ENCODE measurements at regions not wholly inside any gene's neighbourhood (a gene's known extent, or its start where the extent isn't known, plus 50 kb on each side); places are given as distances from the start of the nearest gene placed in this dataset.
"Not testable (repeated sequence)": the region's sequence is repeated elsewhere in the genome, so short reads cannot be mapped to it uniquely, and the experiment has no call there.

DNA sequence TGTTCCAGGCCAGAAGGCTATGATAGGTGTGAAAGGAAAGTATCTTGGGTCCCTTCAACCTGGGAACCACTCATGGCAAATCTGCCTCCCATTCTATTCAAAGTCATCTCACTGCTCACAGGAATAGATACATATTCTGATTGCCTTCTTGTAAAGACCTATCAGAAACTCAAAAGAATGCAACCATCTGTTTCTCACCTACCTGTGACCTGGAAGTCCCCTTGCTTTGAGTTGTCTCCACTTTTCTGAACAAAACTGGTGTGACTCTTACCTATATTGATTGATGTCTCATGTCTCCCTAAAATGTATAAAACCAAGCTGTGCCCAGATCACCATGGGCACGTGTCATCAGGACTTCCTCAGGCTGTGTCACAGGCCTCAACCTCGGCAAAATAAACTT is 1149.3 kb downstream of the NSUN3 start:
- no peak for DNase-seq

DNA sequence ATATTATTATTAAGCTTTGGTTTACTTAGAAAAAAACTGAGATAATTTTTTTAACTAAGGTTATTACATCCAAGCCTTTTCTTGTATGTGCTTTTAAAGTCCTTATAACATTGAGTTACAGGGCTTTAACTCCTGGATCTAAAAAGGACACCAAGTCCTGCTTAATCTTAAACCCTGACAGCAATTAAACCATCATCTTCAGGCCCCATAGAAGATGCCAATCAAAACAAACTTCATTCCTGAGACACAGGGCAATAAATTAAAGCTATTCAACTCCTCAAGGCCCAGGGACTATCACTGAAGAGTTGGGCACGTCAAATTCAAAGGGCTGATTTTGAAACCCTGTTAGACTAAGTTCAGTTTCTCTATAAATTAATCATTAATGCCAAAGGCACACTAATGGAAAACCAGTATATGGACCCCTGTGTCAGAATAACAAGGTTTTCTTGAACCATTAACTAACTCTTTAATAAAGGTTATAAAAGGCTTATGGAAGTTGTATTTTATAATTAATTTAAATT is 1152.6 kb downstream of the NSUN3 start:
- no peak for DNase-seq

DNA sequence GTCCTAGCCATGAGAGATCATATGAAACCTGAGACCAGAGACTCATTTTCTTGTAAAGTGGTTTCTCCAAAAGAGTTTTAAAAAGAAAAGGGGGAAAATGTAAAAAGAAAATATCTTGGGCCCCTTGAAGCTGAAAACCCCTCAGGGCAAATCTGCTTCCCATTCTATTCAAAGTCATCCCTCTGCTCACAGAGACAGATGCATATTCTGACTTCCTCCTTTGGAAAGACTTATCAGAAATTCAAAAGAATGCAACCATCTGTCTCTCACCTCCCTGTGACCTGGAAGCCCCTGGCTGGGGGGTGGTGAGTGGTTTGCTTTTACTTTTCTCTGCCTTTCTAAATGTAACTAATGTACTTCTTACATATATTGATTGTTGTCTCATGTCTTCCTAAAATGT is 1154.8 kb downstream of the NSUN3 start:
- DNase-seq, result no peak

DNA sequence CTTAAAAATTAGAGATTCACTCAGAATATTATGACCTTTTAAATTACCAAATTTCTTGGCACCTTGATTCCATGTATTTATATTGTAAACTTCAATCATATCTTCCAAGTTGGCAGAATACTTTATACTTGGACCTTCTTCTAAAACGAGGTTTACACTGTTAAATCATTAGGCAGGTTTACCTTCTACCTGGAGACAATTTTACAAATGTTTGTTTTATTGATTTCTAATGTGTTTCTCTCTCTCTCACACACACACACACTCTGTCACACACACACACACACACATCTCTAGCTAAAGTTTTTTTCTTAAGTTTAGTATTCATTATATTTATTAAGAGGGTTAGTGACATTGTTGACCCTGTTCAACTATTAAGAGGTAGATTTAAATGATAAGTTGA is 1155.6 kb downstream of the NSUN3 start:
- DNase-seq, result no peak

DNA sequence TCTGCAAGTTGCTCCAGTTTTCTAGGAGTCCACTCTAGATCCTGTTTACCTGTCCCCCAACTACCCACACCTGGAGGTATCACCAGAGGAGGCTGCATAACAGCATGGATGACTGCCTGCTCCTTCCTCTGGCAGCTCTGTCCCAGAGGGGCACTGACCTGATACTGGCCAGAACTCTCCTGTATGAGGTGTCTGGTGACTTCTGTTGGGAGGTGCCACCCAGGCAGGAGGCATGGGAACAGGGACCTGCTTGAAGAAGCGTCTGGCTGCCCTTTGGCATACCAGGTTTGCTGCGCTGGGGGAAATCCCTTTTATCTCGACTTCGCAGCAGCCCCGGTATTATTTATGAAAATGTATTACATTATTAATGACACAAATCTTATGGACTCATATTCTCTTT is 1163.6 kb downstream of the NSUN3 start:
- DNase-seq, result no peak

DNA sequence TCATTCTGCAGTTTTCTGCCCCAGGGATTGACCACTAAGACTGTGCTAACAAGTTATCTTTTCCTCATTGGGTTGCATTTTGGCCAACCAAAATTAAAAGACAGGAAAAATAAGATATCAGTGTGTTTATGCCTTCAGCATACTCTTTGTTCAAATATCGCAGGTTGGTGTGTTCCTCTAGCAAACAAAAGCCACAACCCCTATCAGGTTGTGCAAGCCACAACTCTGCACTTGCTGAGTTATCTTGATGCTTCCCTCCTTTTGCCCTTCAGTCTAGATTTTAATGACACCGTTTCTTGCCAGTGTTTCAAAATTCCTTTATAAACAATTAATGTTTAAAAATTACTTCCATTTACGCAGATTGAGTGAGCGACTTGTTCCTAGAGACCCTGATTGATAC is 1164.2 kb downstream of the NSUN3 start:
- DNase-seq, result no peak

DNA sequence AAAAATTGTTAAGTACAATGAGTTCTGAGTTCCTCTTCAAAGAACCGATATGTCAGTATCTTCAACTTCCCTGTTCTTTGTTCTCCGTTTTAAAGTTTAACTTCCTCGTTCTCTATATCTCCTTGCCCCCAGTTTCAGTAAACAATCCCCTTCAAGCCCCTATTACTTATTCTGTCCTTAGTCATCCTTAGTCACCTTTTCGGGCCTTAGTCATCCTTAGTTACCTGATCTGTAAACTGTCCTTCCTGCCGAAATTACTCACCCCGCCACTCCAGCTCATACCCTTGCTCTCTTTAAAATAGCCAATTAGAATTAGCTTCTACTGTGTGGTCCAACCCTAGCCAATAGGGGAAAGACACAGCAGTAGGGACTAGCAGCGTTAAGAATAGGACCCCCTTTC is 1165.6 kb downstream of the NSUN3 start:
- no peak for DNase-seq

DNA sequence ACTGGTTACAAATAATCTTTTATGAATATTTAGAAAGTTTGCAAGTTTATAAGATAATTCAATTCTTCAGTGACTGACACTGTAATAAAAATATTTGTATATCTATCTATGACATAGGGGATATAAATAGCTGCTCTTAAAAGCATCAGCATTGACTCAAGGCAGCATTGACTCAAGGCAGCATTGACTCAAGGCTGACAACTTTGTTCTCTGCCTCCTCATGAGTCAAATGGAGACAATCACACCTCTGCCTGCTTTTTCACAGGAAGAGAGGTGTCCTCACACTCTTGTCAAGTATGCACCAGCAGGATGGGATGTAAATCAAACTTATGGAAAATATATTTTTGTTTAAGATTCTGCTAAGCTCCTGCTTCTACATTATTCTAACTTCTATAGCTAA is 1173.1 kb downstream of the NSUN3 start:
- no peak for DNase-seq

DNA sequence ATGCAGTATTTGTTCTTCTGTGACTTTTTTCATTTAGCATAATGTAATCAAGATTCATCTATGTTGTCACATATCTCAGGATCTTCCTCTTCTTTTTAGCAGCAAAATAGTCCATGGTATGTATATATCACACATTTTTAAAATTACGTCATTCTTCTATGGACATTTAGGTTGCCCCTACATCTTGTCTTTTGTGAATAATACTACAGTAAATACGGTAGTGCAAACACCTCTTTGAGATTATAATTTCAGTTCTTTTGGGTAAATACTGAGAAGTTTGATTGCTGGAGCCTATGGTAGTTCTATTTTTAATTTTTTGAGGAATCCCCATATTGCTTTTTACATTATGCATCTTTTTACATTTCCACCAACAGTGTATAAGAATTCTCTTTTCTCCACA is 1174.9 kb downstream of the NSUN3 start:
- DNase-seq, result no peak

DNA sequence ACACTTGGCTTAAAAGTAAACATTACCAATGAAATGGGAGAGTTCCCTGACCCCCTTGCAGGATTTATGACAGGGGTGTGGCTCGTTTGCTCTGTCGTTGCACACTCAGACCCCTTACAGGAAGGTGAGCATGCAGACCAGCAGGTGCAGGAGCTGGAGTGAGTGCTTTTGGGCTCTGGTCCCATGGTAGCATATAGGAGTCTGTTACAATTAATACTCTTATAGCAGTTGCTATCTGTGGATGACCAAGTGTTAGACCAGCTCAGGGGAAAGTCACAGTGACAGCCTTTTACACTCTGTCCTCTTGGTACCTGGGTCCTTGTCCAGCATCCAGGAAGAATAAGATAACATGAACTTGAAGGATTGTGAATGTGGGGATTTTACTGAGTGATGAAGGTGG is 1177.5 kb downstream of the NSUN3 start:
- DNase-seq, result no peak

DNA sequence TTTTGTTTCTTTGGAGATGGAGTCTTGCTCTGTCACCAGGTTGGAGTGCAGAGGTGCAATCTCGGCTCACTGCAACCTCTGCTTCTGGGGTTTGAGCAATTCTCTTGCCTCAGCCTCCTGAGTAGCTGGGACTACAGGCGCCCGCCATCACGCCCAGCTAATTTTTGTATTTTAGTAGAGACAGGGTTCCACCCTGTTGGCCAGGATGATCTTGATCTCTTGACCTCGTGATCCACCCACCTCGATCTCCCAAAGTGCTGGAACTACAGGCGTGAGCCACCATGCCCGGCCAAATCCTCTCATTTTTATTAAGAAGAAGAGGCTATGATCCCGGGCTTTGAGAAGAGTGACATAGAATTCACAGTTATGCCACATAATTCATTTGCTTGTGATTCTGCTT is 1178.4 kb downstream of the NSUN3 start:
- DNase-seq, result not testable (repeated sequence)

DNA sequence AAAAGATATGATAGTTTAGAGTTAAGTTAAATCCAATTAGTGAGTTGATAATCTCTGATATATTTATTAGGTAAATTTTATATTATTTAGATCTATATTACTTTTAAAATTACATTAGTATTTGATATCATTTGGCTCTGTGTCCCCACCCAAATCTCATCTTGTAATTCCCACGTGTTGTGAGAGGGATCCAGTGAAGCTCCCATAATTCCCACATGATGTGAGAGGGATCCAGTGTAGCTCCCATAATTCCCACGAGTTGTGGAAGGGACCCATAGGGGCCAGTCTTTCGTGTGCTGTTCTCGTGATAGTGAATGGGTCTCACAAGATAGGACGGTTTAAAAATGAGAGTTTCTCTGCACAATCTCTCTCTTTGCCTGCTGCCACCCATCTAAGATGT is 1183.6 kb downstream of the NSUN3 start:
- no peak for DNase-seq

DNA sequence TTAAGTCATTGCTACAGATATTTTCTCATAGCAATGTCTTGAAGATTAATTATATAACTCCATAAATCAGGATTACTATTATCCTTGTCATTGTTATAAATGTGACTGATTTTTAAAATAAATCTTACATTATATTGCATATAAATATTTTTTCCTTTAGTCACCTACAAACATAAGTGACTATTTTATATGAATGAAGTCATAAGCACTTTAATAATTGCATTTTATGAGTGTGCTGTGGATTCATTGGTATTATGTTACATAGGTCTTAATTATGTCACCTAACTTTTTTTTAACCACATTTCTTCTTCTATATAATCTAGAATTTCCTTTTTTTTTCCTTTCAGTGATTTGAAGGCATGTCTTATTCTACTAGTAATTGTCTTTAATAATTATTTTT is 1191.2 kb downstream of the NSUN3 start:
- no peak for DNase-seq

DNA sequence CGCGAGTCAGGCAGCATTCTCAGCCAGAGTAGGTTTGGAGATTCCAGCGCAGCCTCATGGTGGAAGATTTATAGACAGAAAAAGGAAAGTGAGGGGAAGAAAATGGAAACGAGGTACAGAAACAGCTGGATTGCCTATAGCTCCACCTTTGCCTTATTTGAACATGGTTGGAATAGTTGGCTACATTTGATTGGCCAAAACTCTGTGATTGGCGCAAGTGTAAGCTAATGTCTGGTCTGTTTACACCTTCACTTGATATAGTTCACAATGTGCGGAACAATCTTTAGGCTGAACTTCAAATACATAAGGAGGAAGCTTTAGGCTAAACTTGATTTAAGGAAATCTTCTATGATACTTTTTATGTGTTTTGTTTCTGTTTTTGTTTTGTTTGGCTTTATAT is 1191.9 kb downstream of the NSUN3 start:
- no peak for DNase-seq

DNA sequence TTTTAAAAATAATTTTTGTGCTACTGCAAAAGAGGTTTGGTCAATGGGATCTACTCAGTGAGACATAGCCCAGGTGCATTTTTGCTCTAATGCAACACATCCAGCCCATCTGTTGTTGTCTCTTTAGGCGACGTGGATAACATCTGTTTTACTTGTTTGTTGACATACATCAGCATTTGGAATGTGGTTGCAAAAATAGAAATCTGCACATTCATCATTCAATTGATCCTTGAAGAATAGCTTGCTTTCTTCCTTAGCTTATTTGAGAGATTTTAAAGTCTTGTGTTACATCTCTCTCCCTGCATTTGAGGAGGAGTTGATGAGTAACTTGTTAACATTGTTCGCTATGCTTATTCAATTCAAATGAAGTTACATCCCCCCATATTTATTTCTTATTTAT is 1202.3 kb downstream of the NSUN3 start:
- DNase-seq, result no peak

DNA sequence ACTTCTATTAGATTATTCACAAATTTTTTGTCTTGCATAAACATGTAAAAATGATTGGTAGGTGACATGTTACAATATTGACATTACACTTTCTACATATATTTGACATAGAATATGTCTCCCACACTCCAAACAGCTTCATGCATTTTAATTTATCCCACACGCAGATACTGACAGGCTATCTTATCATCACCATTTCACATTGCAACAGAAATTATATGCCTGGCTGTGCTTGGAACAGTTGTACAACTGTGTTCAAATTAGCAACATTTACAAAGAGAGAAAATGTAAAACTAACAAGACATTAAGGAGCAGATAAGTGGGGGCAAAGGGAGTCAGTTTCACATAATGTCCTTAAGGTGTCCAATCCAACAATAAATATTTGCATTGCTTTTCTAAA is 1208.5 kb downstream of the NSUN3 start:
- no peak for DNase-seq

DNA sequence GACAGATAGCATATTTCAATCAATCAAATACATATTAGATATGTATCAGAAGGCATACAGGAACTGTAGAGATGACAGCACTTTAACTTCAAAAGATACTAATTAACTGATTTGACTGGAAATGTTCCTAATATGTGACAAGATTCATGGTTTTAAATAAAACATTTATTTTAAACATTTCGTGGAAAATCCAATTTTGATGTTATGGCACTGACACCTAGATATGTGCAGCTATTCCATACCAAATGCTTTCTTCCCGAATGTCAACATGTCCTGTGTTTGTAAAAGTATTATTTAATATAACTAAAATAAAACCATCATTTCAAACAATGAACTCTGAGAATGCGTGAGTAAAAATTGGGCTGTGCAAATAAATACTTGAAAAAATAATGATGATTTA is 1209.3 kb downstream of the NSUN3 start:
- DNase-seq, result no peak

DNA sequence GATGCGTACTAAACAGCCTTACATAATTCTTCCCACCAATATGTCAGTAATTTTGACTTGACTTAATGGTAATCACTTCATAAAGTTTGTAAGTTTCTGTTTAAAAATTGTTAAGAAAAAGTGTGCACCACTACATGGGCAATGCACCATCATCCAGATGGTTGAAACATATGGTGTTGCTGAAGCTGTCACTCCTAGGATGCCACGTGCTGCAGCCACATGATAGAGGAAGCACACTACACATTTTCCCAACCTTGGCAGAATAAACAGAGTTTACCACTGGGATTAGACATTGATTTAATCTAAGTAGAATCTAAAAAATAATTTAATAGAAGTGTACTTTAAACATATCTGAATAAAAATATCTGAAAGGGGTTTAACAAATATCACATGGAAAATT is 1209.9 kb downstream of the NSUN3 start:
- DNase-seq, result no peak

DNA sequence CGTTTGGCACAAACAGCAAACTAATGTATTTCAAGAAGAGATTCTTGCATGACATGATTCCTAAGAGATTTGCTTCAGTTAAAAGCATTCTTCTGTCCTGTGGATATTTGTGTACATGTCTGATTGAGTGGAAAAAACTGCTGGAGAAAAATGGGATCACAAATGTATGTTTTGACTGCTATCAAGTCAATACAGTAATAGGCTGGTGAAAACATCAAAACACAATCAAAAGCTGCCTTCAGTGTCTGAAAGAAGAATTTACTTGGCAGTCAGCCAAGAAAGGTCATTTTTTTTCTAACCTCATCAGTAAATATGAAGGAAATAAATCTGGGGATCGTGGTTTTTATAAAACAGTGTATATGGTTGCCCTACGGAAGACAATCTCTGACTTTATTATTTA is 1214.8 kb downstream of the NSUN3 start:
- no peak for DNase-seq

DNA sequence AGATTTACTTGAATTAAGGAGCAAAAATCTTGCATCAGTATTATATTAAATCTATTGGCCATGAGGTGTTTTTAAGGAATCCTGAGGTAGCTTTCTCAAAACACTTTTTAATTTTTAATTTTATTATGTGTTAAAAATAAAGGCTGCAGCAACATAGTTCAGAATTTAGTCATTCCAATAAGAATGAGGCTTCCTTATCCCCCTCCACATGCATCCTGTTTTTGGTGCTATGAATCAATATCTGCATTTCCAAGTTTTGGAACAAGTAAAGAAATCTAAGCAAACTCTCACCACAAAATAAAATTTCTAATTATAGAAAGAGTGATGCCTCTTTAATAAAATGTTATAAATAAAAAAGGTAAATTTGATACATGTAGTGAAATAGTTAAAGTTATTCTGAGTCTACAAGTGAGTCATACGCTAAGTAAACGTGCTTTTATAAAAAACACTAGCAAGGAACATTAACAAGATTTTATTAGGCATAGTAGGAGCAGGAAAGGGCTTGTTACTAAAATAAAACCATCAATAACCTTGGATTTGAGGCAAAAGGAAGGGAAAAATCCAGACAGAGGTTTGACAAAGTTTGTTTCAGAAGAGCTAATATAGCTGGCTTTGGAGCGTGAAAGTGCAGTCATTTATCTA is 1218.0 kb downstream of the NSUN3 start:
- no peak for DNase-seq

DNA sequence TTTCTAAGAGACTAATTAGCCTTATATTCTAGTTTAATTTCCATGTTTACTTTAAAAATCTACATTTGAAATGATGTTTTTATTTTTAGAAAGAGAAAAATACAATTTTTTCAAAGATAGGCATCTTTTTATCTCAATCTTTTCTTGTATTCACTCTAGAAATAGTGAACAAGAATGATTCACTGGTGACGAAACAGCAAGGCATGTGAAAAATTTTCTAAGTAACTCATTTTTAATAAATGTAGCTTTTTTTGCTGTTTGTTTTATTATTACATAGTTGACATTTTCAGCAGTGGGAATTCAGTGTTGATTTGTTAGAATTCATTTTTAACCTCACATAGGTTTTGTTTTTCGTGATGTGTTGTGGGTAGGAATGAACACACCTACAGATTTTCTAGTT is 1226.4 kb downstream of the NSUN3 start:
- no peak for DNase-seq

DNA sequence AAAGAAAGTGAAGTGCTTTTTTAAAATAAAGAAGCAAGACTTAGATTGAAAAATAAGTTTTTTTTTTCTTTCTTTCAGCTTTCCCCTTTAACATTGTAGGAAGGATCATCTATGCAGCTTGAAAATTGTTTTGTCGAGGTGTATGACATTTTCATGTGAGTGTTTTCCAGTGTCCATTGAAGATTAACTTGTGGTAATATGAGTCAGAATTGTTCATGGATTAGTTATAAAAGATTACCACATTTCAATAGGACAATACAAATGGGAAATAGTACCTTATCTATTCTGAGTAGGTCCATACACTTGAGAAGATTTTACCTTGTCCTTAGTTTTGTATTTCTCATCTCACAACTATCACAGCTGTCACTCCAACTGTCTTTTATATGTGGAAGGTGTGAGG is 1234.7 kb downstream of the NSUN3 start:
- DNase-seq, result no peak

DNA sequence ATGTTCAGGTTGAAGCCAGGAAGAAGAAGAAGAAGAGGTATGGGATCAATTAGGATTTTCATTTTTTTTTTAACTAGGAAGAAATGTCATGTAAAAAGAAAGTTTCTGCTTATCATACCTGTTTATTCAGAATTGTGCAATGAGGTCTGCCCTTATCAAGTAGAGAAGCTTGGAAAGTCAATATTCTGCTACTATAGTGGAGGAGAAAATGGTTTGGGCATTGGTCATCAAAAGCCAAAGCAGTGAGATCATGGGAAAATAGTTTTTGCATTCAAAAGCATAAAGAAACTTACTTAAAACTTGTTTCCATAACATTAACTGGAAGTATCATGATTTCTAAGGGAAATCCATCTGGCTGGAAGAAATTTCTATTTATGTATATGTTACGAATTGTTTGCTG is 1239.2 kb downstream of the NSUN3 start:
- no peak for DNase-seq

DNA sequence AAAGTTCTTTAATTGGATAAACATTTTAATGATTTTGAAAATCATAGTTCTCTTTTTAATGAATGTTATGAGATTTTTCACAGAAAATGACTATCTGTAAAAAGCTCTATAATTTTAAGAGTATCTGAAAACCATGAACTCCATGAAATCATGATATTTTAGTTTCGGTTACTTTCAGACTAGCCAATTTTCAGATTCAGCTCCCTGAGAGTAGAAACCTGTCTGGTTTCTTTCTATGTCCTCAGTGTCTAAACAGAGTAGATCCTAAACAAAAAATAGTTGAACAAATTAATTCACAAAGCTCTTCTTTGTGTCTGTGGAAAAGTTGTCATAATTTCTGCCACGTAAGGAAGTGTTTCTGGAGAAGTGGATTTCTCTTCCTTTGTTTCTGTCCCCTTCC is 1247.7 kb downstream of the NSUN3 start:
- DNase-seq, result no peak

DNA sequence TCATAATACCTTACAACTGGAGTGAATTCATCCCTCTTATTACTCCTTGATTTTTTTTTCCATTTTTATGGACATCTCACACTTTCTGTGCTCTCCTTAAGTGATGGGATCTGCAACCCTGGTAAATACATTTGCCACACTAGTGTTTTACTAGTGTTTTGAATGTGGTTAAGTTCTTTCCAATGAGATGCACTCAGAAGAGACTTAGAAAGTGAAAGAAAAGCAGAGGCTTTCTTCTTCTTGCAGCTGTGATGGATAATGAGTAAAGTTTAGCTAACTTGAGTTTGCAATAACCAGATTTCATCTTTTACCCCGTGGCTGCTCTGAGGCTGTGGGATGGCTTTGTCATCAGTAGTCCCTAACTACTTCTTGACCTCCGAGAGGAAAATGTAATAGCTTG is 1248.4 kb downstream of the NSUN3 start:
- DNase-seq, result no peak

DNA sequence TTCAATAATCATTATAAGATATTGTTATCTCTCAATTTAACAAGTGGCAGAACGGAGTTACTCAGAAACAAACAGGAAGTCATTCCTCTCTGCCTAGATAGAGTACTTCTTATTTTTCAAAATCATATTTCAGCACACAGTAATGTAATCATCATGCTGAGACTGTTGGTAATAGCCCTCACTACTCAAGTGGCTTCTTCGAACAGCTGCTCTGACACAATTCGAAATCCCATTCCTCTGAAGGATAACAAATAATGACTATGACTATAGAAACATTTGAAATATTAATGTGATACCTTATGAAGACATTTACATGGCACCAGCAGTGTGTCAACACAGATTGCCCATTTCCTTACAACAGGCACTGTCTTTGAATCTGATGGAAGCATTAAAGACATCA is 1249.8 kb downstream of the NSUN3 start:
- DNase-seq, result no peak
